ENCODE measurements at regions not wholly inside any gene's neighbourhood (a gene's known extent, or its start where the extent isn't known, plus 50 kb on each side); places are given as distances from the start of the nearest gene placed in this dataset.

- no peak overlapping the region for H2AFZ ChIP-seq (ENCODE audit: control insufficient read depth, low read length)
- dilution Hi-C loops (cut with MboI; ENCODE audit: extremely low pct_ligation_motif_present, low sequenced_read_pairs): no loop called here
- no peak for FAIRE-seq
- no peaks in the 10 kb centered on the region for H4K20me1 ChIP-seq (ENCODE audit: control insufficient read depth, extremely low read depth, insufficient read depth, low read length)
- no peak overlapping the region for H3K27ac ChIP-seq (ENCODE audit: control insufficient read depth, insufficient read depth, low read length)
- H3K9me3 ChIP-seq (ENCODE audit: control insufficient read depth, low read depth, low read length): no peaks in the 10 kb centered on the region
- H3K79me2 ChIP-seq (ENCODE audit: control insufficient read depth, insufficient read depth, low read length): no peaks in the 10 kb centered on the region
- H3K9me1 ChIP-seq (ENCODE audit: control insufficient read depth, extremely low read depth, insufficient read depth, low read length): no peaks in the 10 kb centered on the region
- no peak overlapping the region for H3K9ac ChIP-seq (ENCODE audit: control insufficient read depth, extremely low read depth, insufficient read depth, low read length)
- no peaks in the 10 kb centered on the region for H3K27me3 ChIP-seq (ENCODE audit: control insufficient read depth, extremely low read depth, insufficient read depth, low read length)
- DNase-seq (ENCODE audit: low read depth, low spot score): no peak
- no peaks in the 10 kb centered on the region for H3K4me1 ChIP-seq (ENCODE audit: control insufficient read depth, extremely low read depth, insufficient read depth, low read length)
- no peak overlapping the region for H3K4me3 ChIP-seq (ENCODE audit: control insufficient read depth in 2 of 3, extremely low read depth in 1 of 3, insufficient read depth in 2 of 3, low read depth in 1 of 3, low read length in 3 of 3)
- TF ChIP-seq CTCF (optimal IDR thresholded peaks at IDR 0.05 in 1 of 3, IDR thresholded peaks at IDR 0.05 in 1 of 3, conservative IDR thresholded peaks at IDR 0.05 in 1 of 3; ENCODE audit: extremely low read depth in 1 of 3, insufficient read depth in 2 of 3, low read length in 3 of 3) (no peak), EZH2 (IDR thresholded peaks at IDR 0.05; ENCODE audit: low read length) (no peak)
- no peak overlapping the region for H3K4me2 ChIP-seq (ENCODE audit: control insufficient read depth, extremely low read depth, insufficient read depth, low read depth, low read length)
- no peaks in the 10 kb centered on the region for H3K36me3 ChIP-seq (ENCODE audit: control insufficient read depth in 2 of 2, extremely low read depth in 1 of 2, insufficient read depth in 2 of 2, low read length in 2 of 2)
Measured at GRCh38 chr10:105494944-105495343, 853.9 kb downstream of the SORCS3 start.

- no peaks in the 10 kb centered on the region for H3K79me2 ChIP-seq (ENCODE audit: control insufficient read depth, insufficient read depth, low read length)
- FAIRE-seq (no peak), DNase-seq (ENCODE audit: low read depth, low spot score) (no peak)
- H3K4me1 ChIP-seq (ENCODE audit: control insufficient read depth, extremely low read depth, insufficient read depth, low read length): no peaks in the 10 kb centered on the region
- H3K27ac ChIP-seq (ENCODE audit: control insufficient read depth, insufficient read depth, low read length): no peak overlapping the region
- no peaks in the 10 kb centered on the region for H3K9me3 ChIP-seq (ENCODE audit: control insufficient read depth, low read depth, low read length)
- no peak overlapping the region for H2AFZ ChIP-seq (ENCODE audit: control insufficient read depth, low read length)
- TF ChIP-seq EZH2 (IDR thresholded peaks at IDR 0.05; ENCODE audit: low read length): no peak
- TF ChIP-seq CTCF (optimal IDR thresholded peaks at IDR 0.05 in 1 of 3, IDR thresholded peaks at IDR 0.05 in 1 of 3, conservative IDR thresholded peaks at IDR 0.05 in 1 of 3; ENCODE audit: extremely low read depth in 1 of 3, insufficient read depth in 2 of 3, low read length in 3 of 3): no peak
- H4K20me1 ChIP-seq (ENCODE audit: control insufficient read depth, extremely low read depth, insufficient read depth, low read length): no peaks in the 10 kb centered on the region
- H3K9ac ChIP-seq (ENCODE audit: control insufficient read depth, extremely low read depth, insufficient read depth, low read length): no peak overlapping the region
- dilution Hi-C loops (cut with MboI; ENCODE audit: extremely low pct_ligation_motif_present, low sequenced_read_pairs): no loop called here
- H3K4me2 ChIP-seq (ENCODE audit: control insufficient read depth, extremely low read depth, insufficient read depth, low read depth, low read length): no peak overlapping the region
- no peaks in the 10 kb centered on the region for H3K27me3 ChIP-seq (ENCODE audit: control insufficient read depth, extremely low read depth, insufficient read depth, low read length)
- H3K9me1 ChIP-seq (ENCODE audit: control insufficient read depth, extremely low read depth, insufficient read depth, low read length): no peaks in the 10 kb centered on the region
- no peak overlapping the region for H3K4me3 ChIP-seq (ENCODE audit: control insufficient read depth in 2 of 3, extremely low read depth in 1 of 3, insufficient read depth in 2 of 3, low read depth in 1 of 3, low read length in 3 of 3)
- no peaks in the 10 kb centered on the region for H3K36me3 ChIP-seq (ENCODE audit: control insufficient read depth in 2 of 2, extremely low read depth in 1 of 2, insufficient read depth in 2 of 2, low read length in 2 of 2)
Measured at GRCh38 chr10:105494303-105494702, 853.2 kb downstream of the SORCS3 start.

Data from keratinocyte (primary cell).